ENCODE measurements at regions not wholly inside any gene's neighbourhood (a gene's known extent, or its start where the extent isn't known, plus 50 kb on each side); places are given as distances from the start of the nearest gene placed in this dataset.

DNA sequence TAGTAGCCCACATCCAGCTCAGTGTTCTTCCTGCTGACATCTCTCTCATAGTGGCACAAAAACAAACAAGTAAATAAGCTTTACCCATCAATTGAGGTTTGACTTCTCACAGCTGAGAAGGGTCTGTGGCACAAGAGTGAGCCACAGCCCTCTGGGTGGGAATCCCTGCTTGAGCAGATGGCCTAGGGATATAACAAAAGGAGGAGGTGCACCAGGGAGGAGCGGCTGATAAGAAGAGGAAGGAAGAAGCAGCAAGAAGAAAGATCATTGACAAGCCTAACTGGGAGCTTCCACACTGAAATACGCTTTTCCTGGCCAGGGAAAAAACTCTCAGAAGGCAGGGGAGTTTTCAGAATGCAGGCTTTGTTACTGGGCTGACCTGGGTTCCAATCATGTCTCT is 279.8 kb downstream of the UACA start:
- no peak for TF ChIP-seq EGR1 (IDR thresholded peaks at IDR 0.05)
- TF ChIP-seq TAF1 (IDR thresholded peaks at IDR 0.05; ENCODE audit: low read depth) = no peak
- TF ChIP-seq YY1 (IDR thresholded peaks at IDR 0.05; ENCODE audit: low read depth) = no peak
- no peak for TF ChIP-seq TEAD4 (IDR thresholded peaks at IDR 0.05)
- no peak for TF ChIP-seq TCF12 (IDR thresholded peaks at IDR 0.05; ENCODE audit: low read depth)
- no peak for TF ChIP-seq ZBTB7A (IDR thresholded peaks at IDR 0.05; ENCODE audit: low read depth)
- TF ChIP-seq, protein P1, sequence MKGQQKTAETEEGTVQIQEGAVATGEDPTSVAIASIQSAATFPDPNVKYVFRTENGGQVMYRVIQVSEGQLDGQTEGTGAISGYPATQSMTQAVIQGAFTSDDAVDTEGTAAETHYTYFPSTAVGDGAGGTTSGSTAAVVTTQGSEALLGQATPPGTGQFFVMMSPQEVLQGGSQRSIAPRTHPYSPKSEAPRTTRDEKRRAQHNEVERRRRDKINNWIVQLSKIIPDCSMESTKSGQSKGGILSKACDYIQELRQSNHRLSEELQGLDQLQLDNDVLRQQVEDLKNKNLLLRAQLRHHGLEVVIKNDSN (IDR thresholded peaks at IDR 0.05) = no peak
- no peak for TF ChIP-seq MAX (IDR thresholded peaks at IDR 0.05)
- no peak for TF ChIP-seq CEBPB (IDR thresholded peaks at IDR 0.05)
- no peak for TF ChIP-seq EP300 (IDR thresholded peaks at IDR 0.05; ENCODE audit: borderline replicate concordance)
- TF ChIP-seq FOXM1 (IDR thresholded peaks at IDR 0.05; ENCODE audit: borderline replicate concordance, low read depth) = no peak

DNA sequence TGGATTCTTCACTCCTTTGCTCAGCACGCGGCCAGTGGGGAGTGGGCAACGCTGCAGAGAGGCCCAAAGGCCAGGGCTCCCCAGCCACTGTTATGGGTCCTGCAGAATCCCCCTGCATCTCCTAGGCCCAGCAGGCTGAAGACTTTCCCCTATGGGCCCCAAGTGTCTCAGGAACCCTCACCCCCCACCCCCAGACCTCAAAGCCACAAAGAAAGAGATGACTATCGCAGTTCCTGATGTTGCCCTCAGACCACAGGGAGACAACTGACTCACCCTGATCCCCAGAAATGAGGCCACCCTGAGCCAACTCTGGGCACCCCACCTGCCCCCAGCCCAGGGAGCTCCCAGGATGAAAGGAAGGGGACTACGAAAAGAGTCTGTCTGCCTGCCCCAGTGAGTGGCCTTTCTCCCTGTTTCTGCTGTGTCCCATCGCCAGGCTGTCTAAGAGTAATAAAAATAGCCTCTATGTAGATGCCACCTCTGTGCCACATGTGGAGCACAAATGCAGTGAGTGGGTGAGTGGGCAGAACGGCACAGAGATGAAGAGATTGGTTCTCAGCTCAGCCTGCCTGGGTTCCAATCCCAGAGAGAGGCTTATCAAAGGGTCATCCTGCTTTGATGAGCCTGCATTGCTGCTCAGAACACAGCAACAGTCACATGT is 283.0 kb downstream of the UACA start:
- no peak for TF ChIP-seq CREB1 (IDR thresholded peaks at IDR 0.05; ENCODE audit: low read depth)
- TF ChIP-seq ZBTB7A (IDR thresholded peaks at IDR 0.05; ENCODE audit: low read depth) = no peak
- no peak for TF ChIP-seq NFIC (IDR thresholded peaks at IDR 0.05)
- TF ChIP-seq MAX (IDR thresholded peaks at IDR 0.05) = no peak
- TF ChIP-seq, protein P1 (IDR thresholded peaks at IDR 0.05) = no peak
- no peak for TF ChIP-seq TCF12 (IDR thresholded peaks at IDR 0.05; ENCODE audit: low read depth)
- no peak for TF ChIP-seq FOXM1 (IDR thresholded peaks at IDR 0.05; ENCODE audit: borderline replicate concordance, low read depth)
- no peak for TF ChIP-seq EGR1 (IDR thresholded peaks at IDR 0.05)
- TF ChIP-seq CEBPB (IDR thresholded peaks at IDR 0.05) = no peak

DNA sequence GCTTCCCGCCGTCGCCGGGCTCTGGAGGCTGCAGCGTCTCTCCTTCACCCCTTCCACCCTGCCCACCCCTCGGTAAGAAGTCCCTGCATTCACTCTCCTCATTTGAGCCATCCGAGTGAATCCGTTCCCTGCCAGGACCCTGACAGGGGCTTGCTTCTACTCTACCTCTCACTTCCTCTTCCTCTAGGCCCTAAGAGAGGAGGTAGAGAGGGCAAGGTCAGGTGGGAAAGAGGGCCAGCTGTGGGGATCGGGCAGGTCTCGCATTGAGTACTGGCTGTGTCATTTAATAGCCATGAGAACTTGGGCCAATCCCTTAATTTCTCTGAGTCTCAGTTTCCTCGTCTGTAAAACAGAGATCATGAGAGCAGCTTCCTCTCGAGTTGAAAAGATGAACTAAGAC is 283.6 kb downstream of the UACA start:
- no peak for TF ChIP-seq MAX (IDR thresholded peaks at IDR 0.05)
- TF ChIP-seq, protein P1 (IDR thresholded peaks at IDR 0.05) = no peak
- TF ChIP-seq NFIC (IDR thresholded peaks at IDR 0.05) = no peak
- TF ChIP-seq, protein P2, sequence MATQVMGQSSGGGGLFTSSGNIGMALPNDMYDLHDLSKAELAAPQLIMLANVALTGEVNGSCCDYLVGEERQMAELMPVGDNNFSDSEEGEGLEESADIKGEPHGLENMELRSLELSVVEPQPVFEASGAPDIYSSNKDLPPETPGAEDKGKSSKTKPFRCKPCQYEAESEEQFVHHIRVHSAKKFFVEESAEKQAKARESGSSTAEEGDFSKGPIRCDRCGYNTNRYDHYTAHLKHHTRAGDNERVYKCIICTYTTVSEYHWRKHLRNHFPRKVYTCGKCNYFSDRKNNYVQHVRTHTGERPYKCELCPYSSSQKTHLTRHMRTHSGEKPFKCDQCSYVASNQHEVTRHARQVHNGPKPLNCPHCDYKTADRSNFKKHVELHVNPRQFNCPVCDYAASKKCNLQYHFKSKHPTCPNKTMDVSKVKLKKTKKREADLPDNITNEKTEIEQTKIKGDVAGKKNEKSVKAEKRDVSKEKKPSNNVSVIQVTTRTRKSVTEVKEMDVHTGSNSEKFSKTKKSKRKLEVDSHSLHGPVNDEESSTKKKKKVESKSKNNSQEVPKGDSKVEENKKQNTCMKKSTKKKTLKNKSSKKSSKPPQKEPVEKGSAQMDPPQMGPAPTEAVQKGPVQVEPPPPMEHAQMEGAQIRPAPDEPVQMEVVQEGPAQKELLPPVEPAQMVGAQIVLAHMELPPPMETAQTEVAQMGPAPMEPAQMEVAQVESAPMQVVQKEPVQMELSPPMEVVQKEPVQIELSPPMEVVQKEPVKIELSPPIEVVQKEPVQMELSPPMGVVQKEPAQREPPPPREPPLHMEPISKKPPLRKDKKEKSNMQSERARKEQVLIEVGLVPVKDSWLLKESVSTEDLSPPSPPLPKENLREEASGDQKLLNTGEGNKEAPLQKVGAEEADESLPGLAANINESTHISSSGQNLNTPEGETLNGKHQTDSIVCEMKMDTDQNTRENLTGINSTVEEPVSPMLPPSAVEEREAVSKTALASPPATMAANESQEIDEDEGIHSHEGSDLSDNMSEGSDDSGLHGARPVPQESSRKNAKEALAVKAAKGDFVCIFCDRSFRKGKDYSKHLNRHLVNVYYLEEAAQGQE (IDR thresholded peaks at IDR 0.05; ENCODE audit: low read depth) = no peak
- TF ChIP-seq YY1 (IDR thresholded peaks at IDR 0.05; ENCODE audit: low read depth) = no peak

DNA sequence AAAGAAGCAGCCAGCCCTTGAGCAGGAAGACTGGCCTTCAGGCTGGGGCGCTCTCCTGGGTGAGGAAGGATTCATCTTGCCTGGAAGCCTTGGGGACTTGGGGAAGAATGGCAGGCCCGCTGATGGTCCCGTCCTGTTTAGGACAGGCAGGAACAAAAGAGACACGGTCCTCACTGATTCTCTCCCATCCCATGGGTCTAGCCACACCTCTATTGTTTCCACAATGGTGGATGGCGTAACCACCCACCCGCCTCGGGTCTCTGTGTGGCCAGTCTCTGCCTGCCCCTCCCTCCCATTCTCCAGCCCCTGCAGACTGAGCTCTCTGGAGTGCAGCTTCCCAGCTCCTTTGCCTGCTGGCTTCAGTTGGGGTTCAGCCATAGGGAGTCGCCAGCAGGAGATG is 284.3 kb downstream of the UACA start:
- no peak for TF ChIP-seq CEBPB (IDR thresholded peaks at IDR 0.05)
- no peak for TF ChIP-seq CREB1 (IDR thresholded peaks at IDR 0.05; ENCODE audit: low read depth)

GRCh38 chr15:70478251-70478990 is 284.9 kb downstream of the UACA start:
- TF ChIP-seq TEAD4 (IDR thresholded peaks at IDR 0.05) = no peak
- TF ChIP-seq NFIC (IDR thresholded peaks at IDR 0.05) = peak; percentile 42; the same call in 1 of the 2 replicates
- no peak for TF ChIP-seq ZBTB7A (IDR thresholded peaks at IDR 0.05; ENCODE audit: low read depth)
- TF ChIP-seq EP300 (IDR thresholded peaks at IDR 0.05; ENCODE audit: borderline replicate concordance) = peak; percentile 45; the same call in 1 of the 2 replicates
- peak; percentile 92 for TF ChIP-seq MAX (IDR thresholded peaks at IDR 0.05)
- TF ChIP-seq TAF1 (IDR thresholded peaks at IDR 0.05; ENCODE audit: low read depth) = no peak

GRCh38 chr15:70477750-70478250 is 285.6 kb downstream of the UACA start:
- TF ChIP-seq EGR1 (IDR thresholded peaks at IDR 0.05) (no peak), RAD21 (IDR thresholded peaks at IDR 0.05; ENCODE audit: low read depth) (no peak)

GRCh38 chr15:70476441-70476840 is 286.9 kb downstream of the UACA start:
- TF ChIP-seq, protein P1 (IDR thresholded peaks at IDR 0.05) = no peak
- no peak for TF ChIP-seq CEBPB (IDR thresholded peaks at IDR 0.05)
- TF ChIP-seq, protein P2 (IDR thresholded peaks at IDR 0.05; ENCODE audit: low read depth) = no peak
- no peak for TF ChIP-seq TCF12 (IDR thresholded peaks at IDR 0.05; ENCODE audit: low read depth)

All from Ishikawa (cell line).